HepG2 (cell line): ENCODE measurements at regions not wholly inside any gene's neighbourhood (a gene's known extent, or its start where the extent isn't known, plus 50 kb on each side); places are given as distances from the start of the nearest gene placed in this dataset.

Experiments used
- GABPA ChIP-seq, 2 experiments: IDR thresholded peaks; 2 replicates each; pipeline ENCODE4 v1.6.1; 2011 to 2016; ENCODE audit warnings: low read depth in 2 of 2, low read length in 1 of 2, missing biosample characterization in 1 of 2, missing genetic modification characterization in 1 of 2
- NCOA2 ChIP-seq: sonication (generic); formaldehyde crosslinking; IDR thresholded peaks from 2 replicates; pipeline ENCODE4 v1.8.0; 2022; ENCODE audit warnings: inconsistent platforms
- PREB ChIP-seq: sonication (generic); formaldehyde crosslinking; IDR thresholded peaks from 2 replicates; pipeline ENCODE4 v1.4.0; 2020; ENCODE audit warnings: missing genetic modification reagents
- ZNF354B ChIP-seq: sonication (generic); formaldehyde crosslinking; IDR thresholded peaks from 2 replicates; pipeline ENCODE4 v1.8.0; 2022; ENCODE audit warnings: mild to moderate bottlenecking, missing genetic modification reagents
- ZNF761 ChIP-seq: sonication (generic); formaldehyde crosslinking; conservative IDR thresholded peaks from 2 replicates; pipeline ENCODE4 v1.4.0; 2020; ENCODE audit warnings: mild to moderate bottlenecking, missing genetic modification reagents

GRCh38 chr7:119988401-119988800 is 284.6 kb upstream of the KCND2 start:
- no peak for TF ChIP-seq ZNF354B
- TF ChIP-seq NCOA2 (CRISPR knock-in tag): no peak
- TF ChIP-seq ZNF761 (CRISPR knock-in tag): no peak
- no peak for TF ChIP-seq PREB (CRISPR knock-in tag)
- TF ChIP-seq GABPA (IDR thresholded peaks at IDR 0.05; ENCODE audit: low read depth, low read length): no peak
- no peak for TF ChIP-seq GABPA (CRISPR knock-in tag; IDR thresholded peaks at IDR 0.05; ENCODE audit: low read depth)
